Caco-2 (cell line): ENCODE measurements at regions not wholly inside any gene's neighbourhood (a gene's known extent, or its start where the extent isn't known, plus 50 kb on each side); places are given as distances from the start of the nearest gene placed in this dataset.

Experiments used
- BruUV-seq: library from RNA; stranded (reverse); fragments of 400-500 nt; replicated peaks from 2 replicates; lab custom pipeline; 2021; lab: Mats Ljungman, UMichigan
- CTCF ChIA-PET: fragments of 300-600 bp; sonication (Branson Sonifier 250); formaldehyde crosslinking; loops from one replicate; lab custom pipeline; 2022; ENCODE audit warnings: antibody characterized with exemption; lab: Charles Lee
- POLR2A ChIA-PET: fragments of 300-600 bp; sonication (Branson Sonifier 250); formaldehyde crosslinking; loops from one replicate; lab custom pipeline; 2022; ENCODE audit warnings: antibody characterized with exemption; lab: Charles Lee
- DNase-seq, 2 experiments: peaks; one replicate each; pipeline versions ENCODE4 v3.0.0 to v3.0.0-alpha.2; 2020 to 2022
- H3K27me3 ChIP-seq: replicated peaks from 2 replicates; pipeline ENCODE4 v1.6.0; 2011; ENCODE audit warnings: low read length; ENCODE audit not compliant: control insufficient read depth, insufficient read depth
- H3K36me3 ChIP-seq: 2 replicates; pipeline ENCODE4 v1.5.1; 2011; ENCODE audit warnings: low read length; ENCODE audit not compliant: control insufficient read depth, insufficient read depth
- H3K4me1 ChIP-seq: fragments of 250-450 bp; sonication (Bioruptor Pico); 2 replicates; pipeline ENCODE4 v1.5.1; 2020; ENCODE audit warnings: mild to moderate bottlenecking
- H3K4me3 ChIP-seq: 2 replicates; pipeline ENCODE4 v1.5.1; 2011; ENCODE audit warnings: low read depth, mild to moderate bottlenecking, control low read depth, low read length
- H3K9me3 ChIP-seq: fragments of 250-450 bp; sonication (Bioruptor Pico); 2 replicates; pipeline ENCODE4 v1.5.1; 2020; ENCODE audit warnings: mild to moderate bottlenecking, moderate library complexity
- H3K27ac Mint-ChIP-seq: one replicate; pipeline ENCODE4 v1.8.0; 2022; ENCODE audit warnings: mixed read lengths; ENCODE audit not compliant: unreplicated experiment
- H3K27me3 Mint-ChIP-seq: one replicate; pipeline ENCODE4 v1.8.0; 2022; ENCODE audit warnings: mixed read lengths; ENCODE audit not compliant: insufficient read depth, unreplicated experiment
- H3K36me3 Mint-ChIP-seq: one replicate; pipeline ENCODE4 v1.8.0; 2022; ENCODE audit warnings: mild to moderate bottlenecking, mixed read lengths; ENCODE audit not compliant: insufficient read depth, unreplicated experiment
- H3K4me1 Mint-ChIP-seq: one replicate; pipeline ENCODE4 v1.8.0; 2022; ENCODE audit warnings: low read depth, mixed read lengths; ENCODE audit not compliant: unreplicated experiment
- H3K4me3 Mint-ChIP-seq: one replicate; pipeline ENCODE4 v1.8.0; 2022; ENCODE audit warnings: mild to moderate bottlenecking, moderate library complexity, mixed read lengths; ENCODE audit not compliant: unreplicated experiment
- H3K9me3 Mint-ChIP-seq: one replicate; pipeline ENCODE4 v1.8.0; 2022; ENCODE audit warnings: mixed read lengths; ENCODE audit not compliant: unreplicated experiment
- CTCF ChIP-seq, 2 experiments: fragments of 200-600 bp in 1 of 2; IDR thresholded peaks; 1 replicate in 1 of 2; 2 replicates in 1 of 2; pipeline versions ENCODE4 v1.5.1 to v1.8.0; 2011 to 2022; ENCODE audit warnings: antibody characterized with exemption in 1 of 2, control low read depth in 1 of 2, inconsistent platforms in 1 of 2, low read depth in 1 of 2, low read length in 1 of 2, mild to moderate bottlenecking in 1 of 2, moderate library complexity in 1 of 2; ENCODE audit not compliant: insufficient read depth in 1 of 2, severe bottlenecking in 1 of 2, unreplicated experiment in 1 of 2
- intact Hi-C: fragments of 100-400 bp; cut with micrococcal nuclease; formaldehyde crosslinking; loops from one replicate; pipeline ENCODE4 v1.10.0; 2022; ENCODE audit not compliant: unreplicated experiment

- H3K27me3 Mint-ChIP-seq = peaks cover 9% of the 10 kb centered on the region
- Histone ChIP-seq H3K4me3 (no peak overlapping the region), H3K4me1 (no peaks in the 10 kb centered on the region), H3K27me3 (no peaks in the 10 kb centered on the region; the same call in 1 of the 2 replicates), H3K9me3 (no peaks in the 10 kb centered on the region), H3K36me3 (no peaks in the 10 kb centered on the region)
- ChIA-PET CTCF (no interaction called here), POLR2A (no interaction called here)
- H3K27ac Mint-ChIP-seq = no peak overlapping the region
- no peaks in the 10 kb centered on the region for H3K36me3 Mint-ChIP-seq
- TF ChIP-seq CTCF (IDR thresholded peaks at IDR 0.05; ENCODE audit: insufficient read depth in 1 of 2, low read depth in 1 of 2, low read length in 1 of 2, severe bottlenecking in 1 of 2, unreplicated experiment in 1 of 2) = no peak
- no peaks in the 10 kb centered on the region for H3K4me1 Mint-ChIP-seq
- H3K9me3 Mint-ChIP-seq = no peaks in the 10 kb centered on the region
- H3K4me3 Mint-ChIP-seq = no peak overlapping the region
- no peak for DNase-seq
- intact Hi-C loops = no loop called here
- no TSS peak for BruUV-seq
Measured at GRCh38 chr7:18116661-18117060, 89.0 kb upstream of the PRPS1L1 start.

GRCh38 chr7:18117482-18117881 lies 89.8 kb upstream of the PRPS1L1 start:
- Histone ChIP-seq H3K9me3 (no peaks in the 10 kb centered on the region), H3K4me1 (no peaks in the 10 kb centered on the region), H3K36me3 (no peaks in the 10 kb centered on the region), H3K27me3 (no peaks in the 10 kb centered on the region; the same call in 1 of the 2 replicates), H3K4me3 (no peak overlapping the region)
- Mint-ChIP-seq H3K9me3 (no peaks in the 10 kb centered on the region), H3K4me3 (no peak overlapping the region), H3K27ac (no peak overlapping the region), H3K27me3 (peaks cover 9% of the 10 kb centered on the region), H3K36me3 (no peaks in the 10 kb centered on the region), H3K4me1 (no peaks in the 10 kb centered on the region)
- BruUV-seq = no TSS peak
- intact Hi-C loops = no loop called here
- DNase-seq = no peak
- TF ChIP-seq CTCF (IDR thresholded peaks at IDR 0.05; ENCODE audit: insufficient read depth in 1 of 2, low read depth in 1 of 2, low read length in 1 of 2, severe bottlenecking in 1 of 2, unreplicated experiment in 1 of 2) = no peak
- POLR2A ChIA-PET = no interaction called here
- CTCF ChIA-PET = no interaction called here

GRCh38 chr7:18119985-18120384 lies 92.3 kb upstream of the PRPS1L1 start:
- ChIA-PET POLR2A (no interaction called here), CTCF (no interaction called here)
- intact Hi-C loops = loop anchor here (1.0 to 5.0 kb wide), 2 partner anchors 348 to 413 kb away; no protein-coding TSS in a partner anchor
- no peak overlapping the region for H3K27ac Mint-ChIP-seq
- Histone ChIP-seq H3K27me3 (no peaks in the 10 kb centered on the region), H3K4me3 (no peak overlapping the region), H3K4me1 (no peaks in the 10 kb centered on the region), H3K36me3 (no peaks in the 10 kb centered on the region), H3K9me3 (no peaks in the 10 kb centered on the region)
- peaks cover 5% of the 10 kb centered on the region for H3K27me3 Mint-ChIP-seq
- H3K9me3 Mint-ChIP-seq = no peaks in the 10 kb centered on the region
- no peaks in the 10 kb centered on the region for H3K36me3 Mint-ChIP-seq
- no peak for DNase-seq
- no peak overlapping the region for H3K4me3 Mint-ChIP-seq
- peak; percentile 14 to 17 for TF ChIP-seq CTCF (IDR thresholded peaks at IDR 0.05; ENCODE audit: insufficient read depth in 1 of 2, low read depth in 1 of 2, low read length in 1 of 2, severe bottlenecking in 1 of 2, unreplicated experiment in 1 of 2)
- BruUV-seq = no TSS peak
- H3K4me1 Mint-ChIP-seq = no peaks in the 10 kb centered on the region
